Breast epithelium (tissue), 3 donors: ENCODE measurements at regions not wholly inside any gene's neighbourhood (a gene's known extent, or its start where the extent isn't known, plus 50 kb on each side); places are given as distances from the start of the nearest gene placed in this dataset.

Experiments
- POLR2AphosphoS5 ChIP-seq, 3 donors: sonication (generic); formaldehyde crosslinking; IDR thresholded peaks; one replicate each; pipeline ENCODE4 v1.6.1; 2017; ENCODE audit warnings: antibody characterized with exemption in 3 of 3
- TF ChIP-seq, protein P1 (sequence below), 3 donors: fragments of 450-650 bp; IDR thresholded peaks; one replicate each; pipeline ENCODE4 v1.5.1; 2016 to 2017; ENCODE audit warnings: antibody characterized with exemption in 3 of 3, mild to moderate bottlenecking in 3 of 3, moderate library complexity in 3 of 3

DNA sequence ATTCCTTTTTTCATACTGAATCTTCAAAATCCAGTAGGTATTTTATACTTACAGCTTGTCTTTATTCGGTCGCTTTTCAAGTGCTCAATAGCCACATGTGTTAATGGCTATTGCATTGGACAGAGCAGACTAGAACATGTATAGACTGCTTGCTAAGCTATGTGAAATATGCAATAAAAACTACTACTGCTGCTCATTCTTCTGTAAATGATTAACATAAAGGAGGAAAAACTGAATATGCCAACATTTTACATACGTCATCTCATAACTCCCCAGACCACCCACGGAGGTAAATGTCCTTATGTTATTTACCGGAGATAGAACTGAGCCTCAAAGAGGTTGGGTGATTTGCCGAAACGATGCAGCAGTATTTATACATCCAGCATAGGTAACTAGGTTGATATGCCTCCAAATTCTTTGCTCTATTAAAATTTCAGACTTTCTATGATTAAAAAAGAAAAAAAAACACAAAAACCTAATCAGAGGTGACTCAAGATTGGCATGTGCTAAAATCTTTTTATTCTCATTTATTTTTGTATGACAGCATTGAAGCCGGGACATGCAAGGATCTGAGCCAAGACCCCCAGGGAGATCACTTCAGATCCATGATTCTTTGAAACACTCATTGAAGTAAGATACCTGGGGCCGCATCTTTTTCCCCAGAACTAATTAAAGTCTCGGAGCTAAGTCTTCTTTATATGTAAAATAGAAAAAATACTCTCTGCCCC is 78.5 kb upstream of the OR5AK2 start:
- TF ChIP-seq, protein P1, sequence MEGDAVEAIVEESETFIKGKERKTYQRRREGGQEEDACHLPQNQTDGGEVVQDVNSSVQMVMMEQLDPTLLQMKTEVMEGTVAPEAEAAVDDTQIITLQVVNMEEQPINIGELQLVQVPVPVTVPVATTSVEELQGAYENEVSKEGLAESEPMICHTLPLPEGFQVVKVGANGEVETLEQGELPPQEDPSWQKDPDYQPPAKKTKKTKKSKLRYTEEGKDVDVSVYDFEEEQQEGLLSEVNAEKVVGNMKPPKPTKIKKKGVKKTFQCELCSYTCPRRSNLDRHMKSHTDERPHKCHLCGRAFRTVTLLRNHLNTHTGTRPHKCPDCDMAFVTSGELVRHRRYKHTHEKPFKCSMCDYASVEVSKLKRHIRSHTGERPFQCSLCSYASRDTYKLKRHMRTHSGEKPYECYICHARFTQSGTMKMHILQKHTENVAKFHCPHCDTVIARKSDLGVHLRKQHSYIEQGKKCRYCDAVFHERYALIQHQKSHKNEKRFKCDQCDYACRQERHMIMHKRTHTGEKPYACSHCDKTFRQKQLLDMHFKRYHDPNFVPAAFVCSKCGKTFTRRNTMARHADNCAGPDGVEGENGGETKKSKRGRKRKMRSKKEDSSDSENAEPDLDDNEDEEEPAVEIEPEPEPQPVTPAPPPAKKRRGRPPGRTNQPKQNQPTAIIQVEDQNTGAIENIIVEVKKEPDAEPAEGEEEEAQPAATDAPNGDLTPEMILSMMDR (IDR thresholded peaks at IDR 0.05), result no peak
- no peak for TF ChIP-seq POLR2AphosphoS5 (IDR thresholded peaks at IDR 0.05)
